ENCODE measurements at regions not wholly inside any gene's neighbourhood (a gene's known extent, or its start where the extent isn't known, plus 50 kb on each side); places are given as distances from the start of the nearest gene placed in this dataset.

DNA sequence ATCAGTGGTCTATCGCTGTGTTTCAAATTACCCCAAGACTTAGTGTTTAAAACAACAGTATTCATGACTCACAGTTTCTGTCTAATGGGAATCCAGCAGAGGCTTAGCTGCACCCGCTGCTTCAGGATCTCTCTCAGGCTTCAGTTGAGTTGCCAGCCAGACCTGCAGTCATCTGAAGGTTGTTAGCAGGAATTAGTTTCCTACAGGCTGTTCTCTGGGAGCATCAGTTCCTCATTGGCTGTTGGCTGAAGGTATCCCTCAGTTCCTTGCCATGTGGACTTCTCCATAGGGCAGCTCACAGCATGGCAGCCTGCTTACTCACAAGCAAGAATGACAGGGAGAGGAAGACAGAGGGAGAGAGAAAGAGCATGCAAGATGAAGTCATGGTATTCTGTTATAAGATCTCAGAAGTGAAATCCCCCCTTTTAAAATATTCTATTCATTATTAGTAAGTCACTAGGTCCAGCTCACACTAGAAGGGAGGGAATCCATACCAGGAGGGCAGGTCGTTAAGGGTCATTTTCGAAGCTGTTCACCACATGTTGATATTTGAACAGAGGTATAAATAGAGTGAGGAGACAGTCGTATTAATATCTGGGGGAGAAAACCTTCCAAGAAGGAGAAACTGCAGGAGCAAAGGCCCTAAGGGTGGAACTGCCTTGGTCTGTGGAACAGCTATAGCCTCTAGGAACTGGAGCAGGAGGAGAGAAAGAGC lies 473.9 kb upstream of the PPP2R3A start:
- TF ChIP-seq, protein P1, sequence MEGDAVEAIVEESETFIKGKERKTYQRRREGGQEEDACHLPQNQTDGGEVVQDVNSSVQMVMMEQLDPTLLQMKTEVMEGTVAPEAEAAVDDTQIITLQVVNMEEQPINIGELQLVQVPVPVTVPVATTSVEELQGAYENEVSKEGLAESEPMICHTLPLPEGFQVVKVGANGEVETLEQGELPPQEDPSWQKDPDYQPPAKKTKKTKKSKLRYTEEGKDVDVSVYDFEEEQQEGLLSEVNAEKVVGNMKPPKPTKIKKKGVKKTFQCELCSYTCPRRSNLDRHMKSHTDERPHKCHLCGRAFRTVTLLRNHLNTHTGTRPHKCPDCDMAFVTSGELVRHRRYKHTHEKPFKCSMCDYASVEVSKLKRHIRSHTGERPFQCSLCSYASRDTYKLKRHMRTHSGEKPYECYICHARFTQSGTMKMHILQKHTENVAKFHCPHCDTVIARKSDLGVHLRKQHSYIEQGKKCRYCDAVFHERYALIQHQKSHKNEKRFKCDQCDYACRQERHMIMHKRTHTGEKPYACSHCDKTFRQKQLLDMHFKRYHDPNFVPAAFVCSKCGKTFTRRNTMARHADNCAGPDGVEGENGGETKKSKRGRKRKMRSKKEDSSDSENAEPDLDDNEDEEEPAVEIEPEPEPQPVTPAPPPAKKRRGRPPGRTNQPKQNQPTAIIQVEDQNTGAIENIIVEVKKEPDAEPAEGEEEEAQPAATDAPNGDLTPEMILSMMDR (IDR thresholded peaks at IDR 0.05), result no peak
- no peak for TF ChIP-seq POLR2A (IDR thresholded peaks at IDR 0.05; ENCODE audit: low read depth)
- TF ChIP-seq POLR2AphosphoS5 (IDR thresholded peaks at IDR 0.05), result no peak
- no peak for TF ChIP-seq EP300 (IDR thresholded peaks at IDR 0.05)
